K562 (cell line): ENCODE measurements at regions not wholly inside any gene's neighbourhood (a gene's known extent, or its start where the extent isn't known, plus 50 kb on each side); places are given as distances from the start of the nearest gene placed in this dataset.
A peak's percentile ranks its signal among the peaks of the same experiment; 100 is the strongest.

Experiments used
- ATAC-seq: fragments of 200-7000 bp; cut with Tn5 transposase; 3 replicates; pipeline ENCODE4 v1.9.1; 2020; ENCODE audit warnings: moderate library complexity
- BruUV-seq: library from RNA; stranded (reverse); fragments of 400-500 nt; replicated peaks from 2 replicates; lab custom pipeline; 2021; lab: Mats Ljungman, UMichigan
- CTCF ChIA-PET: fragments of 300-600 bp; formaldehyde crosslinking; extraction: SDS; loops from one replicate; lab custom pipeline; 2021; ENCODE audit warnings: low intra/inter-chr PET ratio; lab: Yijun Ruan, JAX
- POLR2A ChIA-PET: fragments of 300-600, 350-650 bp; sonication (Branson Sonifier 250); formaldehyde crosslinking; extraction: SDS; loops from one replicate; lab custom pipeline; 2021; ENCODE audit warnings: antibody characterized with exemption, inconsistent platforms; lab: Yijun Ruan, JAX
- DNase-seq, 4 experiments: peaks; one replicate each; pipeline versions ENCODE4 v3.0.0 to v3.0.0-alpha.2; 2011 to 2018; ENCODE audit warnings: low spot score in 3 of 4, mixed read lengths in 3 of 4; ENCODE audit errors: extremely low read depth in 1 of 4
- FAIRE-seq: peaks from 2 replicates; lab custom pipeline; 2011; peaks lifted over from hg19 to GRCh38; lab: Jason Lieb, UNC
- H2AFZ ChIP-seq: 2 replicates; pipeline ENCODE4 v1.6.0; 2011; ENCODE audit warnings: low read depth, low read length, control low read depth, inconsistent platforms
- H3K27ac ChIP-seq: fragments of 200-600 bp; 3 replicates; pipeline ENCODE4 v1.8.0; 2011; ENCODE audit warnings: low read depth, mild to moderate bottlenecking, control low read depth, inconsistent platforms, low read length, moderate library complexity, mixed read lengths; ENCODE audit errors: extremely low read depth
- H3K27me3 ChIP-seq, 2 experiments: fragments of 300-600 bp in 1 of 2; 2 replicates in 1 of 2; 3 replicates in 1 of 2; pipeline versions ENCODE4 v1.6.0 to v1.8.0; 2011; ENCODE audit warnings: inconsistent platforms in 2 of 2, low read length in 2 of 2, mild to moderate bottlenecking in 1 of 2, mixed read lengths in 1 of 2, moderate library complexity in 1 of 2; ENCODE audit not compliant: control insufficient read depth in 2 of 2, insufficient read depth in 2 of 2
- H3K36me3 ChIP-seq: fragments of 300-600 bp; 3 replicates; pipeline ENCODE4 v1.8.0; 2011; ENCODE audit warnings: mild to moderate bottlenecking, low read length, inconsistent platforms; ENCODE audit not compliant: control insufficient read depth, insufficient read depth
- H3K4me1 ChIP-seq, 2 experiments: fragments of 200-600 bp in 1 of 2; replicated peaks in 1 of 2; 2 replicates in 1 of 2; 3 replicates in 1 of 2; pipeline versions ENCODE4 v1.5.1 to v1.8.0; 2011; ENCODE audit warnings: inconsistent platforms in 2 of 2, low read length in 2 of 2, mild to moderate bottlenecking in 1 of 2, mixed read lengths in 1 of 2, moderate library complexity in 1 of 2; ENCODE audit not compliant: control insufficient read depth in 2 of 2, insufficient read depth in 2 of 2
- H3K4me2 ChIP-seq: 2 replicates; pipeline ENCODE4 v1.6.1; 2011; ENCODE audit warnings: low read length, control low read depth, inconsistent platforms, mixed read lengths; ENCODE audit not compliant: insufficient read depth
- H3K4me3 ChIP-seq: fragments of 200-600 bp; sonication (generic), shearing (Covaris generic); 2 replicates; pipeline ENCODE4 v1.5.1; 2016; ENCODE audit warnings: control low read depth, inconsistent platforms
- H3K79me2 ChIP-seq: fragments of 200-600 bp; 3 replicates; pipeline ENCODE4 v1.8.0; 2011; ENCODE audit warnings: low read length, inconsistent platforms; ENCODE audit not compliant: control insufficient read depth, insufficient read depth
- H3K9ac ChIP-seq, 2 experiments: 2 replicates each; pipeline versions ENCODE4 v1.6.0 to v1.6.1; 2011; ENCODE audit warnings: low read depth in 2 of 2, low read length in 2 of 2, control low read depth in 1 of 2, inconsistent platforms in 1 of 2, mild to moderate bottlenecking in 1 of 2, mixed read lengths in 1 of 2; ENCODE audit not compliant: insufficient read depth in 1 of 2
- H3K9me1 ChIP-seq: one replicate; pipeline ENCODE4 v1.6.0; 2011; ENCODE audit warnings: inconsistent platforms, mild to moderate bottlenecking, low read length, moderate library complexity; ENCODE audit not compliant: control insufficient read depth, insufficient read depth
- H3K9me3 ChIP-seq: replicated peaks from 2 replicates; pipeline ENCODE4 v1.5.1; 2011; ENCODE audit warnings: low read depth, low read length, inconsistent platforms; ENCODE audit not compliant: control insufficient read depth, insufficient read depth
- H4K20me1 ChIP-seq: replicated peaks from 2 replicates; pipeline ENCODE4 v1.6.1; 2011; ENCODE audit warnings: low read length, inconsistent platforms, mixed read lengths; ENCODE audit not compliant: control insufficient read depth, insufficient read depth
- CHD7 ChIP-seq: fragments of 200-600 bp; sonication (generic); IDR thresholded peaks from one replicate; pipeline ENCODE4 v1.6.1; 2012; ENCODE audit warnings: mild to moderate bottlenecking, low read depth, low read length, inconsistent platforms
- MXI1 ChIP-seq: IDR thresholded peaks from 2 replicates; pipeline ENCODE4 v1.6.1; 2011; ENCODE audit warnings: low read depth, mild to moderate bottlenecking, improper control_type of control experiment, low read length
- NFYB ChIP-seq: IDR thresholded peaks from 2 replicates; pipeline ENCODE4 v1.6.1; 2011; ENCODE audit warnings: mild to moderate bottlenecking, moderate library complexity; ENCODE audit not compliant: insufficient read length; ENCODE audit errors: extremely low read depth
- TFE3 ChIP-seq: fragments of 450-650 bp; formaldehyde crosslinking; IDR thresholded peaks from 2 replicates; pipeline ENCODE4 v1.4.0; 2020; ENCODE audit warnings: mild to moderate bottlenecking, mixed read lengths
- ZNF24 ChIP-seq: fragments of 450-650 bp; IDR thresholded peaks from 2 replicates; pipeline ENCODE4 v1.6.1; 2016
- WGBS: fragments of 100-300 bp; shearing (Covaris generic); methylation state at CpG from one replicate; pipeline ENCODE4 v1.1.6; 2016; ENCODE audit warnings: low coverage, mixed read lengths; ENCODE audit not compliant: insufficient coverage; ENCODE audit errors: missing lambda C conversion rate; 5-methylcytosine and 5-hydroxymethylcytosine counted together
- in situ Hi-C: fragments of 300-500 bp; cut with MboI; formaldehyde crosslinking; loops from 4 replicates; pipeline ENCODE4 v1.15.0; 2018; ENCODE audit warnings: inconsistent platforms, mixed read lengths
- intact Hi-C: fragments of 100-400 bp; cut with micrococcal nuclease; formaldehyde crosslinking; loops from 2 replicates; pipeline ENCODE4 v1.14.2; 2022

- 0% methylated on average over 2 of the region's 2 CpGs for WGBS
- no peaks in the 10 kb centered on the region for H3K79me2 ChIP-seq
These were observed 107.8 kb downstream of the CCNG2 start for GRCh38 chr4:77264826-77265225.

More at GRCh38 chr4:77264826-77265225, 107.8 kb downstream of the CCNG2 start:
- intact Hi-C loops (no loop called here), in situ Hi-C loops (no loop called here)
- ChIA-PET POLR2A (interaction anchor here (0.6 kb wide), 1 partner anchor 94 kb away, joined by 3 read pairs; no protein-coding TSS in a partner anchor), CTCF (no interaction called here)
- no TSS peak for BruUV-seq
- Histone ChIP-seq H3K9me3 (no peaks in the 10 kb centered on the region), H3K4me2 (no peak overlapping the region), H2AFZ (no peak overlapping the region), H3K9ac (no peak overlapping the region), H3K9me1 (no peaks in the 10 kb centered on the region), H3K27ac (no peak overlapping the region), H3K4me3 (no peak overlapping the region), H3K27me3 (no peaks in the 10 kb centered on the region), H3K36me3 (no peaks in the 10 kb centered on the region), H3K4me1 (no peaks in the 10 kb centered on the region), H4K20me1 (0 out of 2 replicates have a peak, but pooled peaks cover 3% of the 10 kb centered on the region)
- FAIRE-seq (no peak), DNase-seq (no peak), ATAC-seq (no peak)
- TF ChIP-seq ZNF24 (no peak), TFE3 (CRISPR knock-in tag) (peak; percentile 53), CHD7 (no peak), MXI1 (no peak), NFYB (no peak)
